WTC11 (cell line): ENCODE measurements at regions not wholly inside any gene's neighbourhood (a gene's known extent, or its start where the extent isn't known, plus 50 kb on each side); places are given as distances from the start of the nearest gene placed in this dataset.

ENCODE experiments used
- ATAC-seq: fragments of 200-7000 bp; cut with Tn5 transposase; 2 replicates; pipeline ENCODE4 v1.10.0; 2021; ENCODE audit warnings: mild to moderate bottlenecking, moderate library complexity
- CTCF ChIA-PET: fragments of 300-600 bp; sonication (Branson Sonifier 250); formaldehyde crosslinking; loops from one replicate; lab custom pipeline; 2021; ENCODE audit warnings: antibody characterized with exemption; lab: Charles Lee
- POLR2A ChIA-PET: fragments of 350-600 bp; sonication (Branson Sonifier 250); formaldehyde crosslinking; loops from one replicate; lab custom pipeline; 2021; ENCODE audit warnings: antibody characterized with exemption; lab: Charles Lee
- DNase-seq: peaks from one replicate; pipeline ENCODE4 v3.0.0; 2021; ENCODE audit warnings: low spot score
- H3K27ac Mint-ChIP-seq: 2 replicates; pipeline ENCODE4 v1.8.0; 2021; ENCODE audit warnings: mixed read lengths
- H3K27me3 Mint-ChIP-seq: 2 replicates; pipeline ENCODE4 v1.8.0; 2021; ENCODE audit warnings: low read depth, mild to moderate bottlenecking, moderate library complexity, mixed read lengths
- H3K36me3 Mint-ChIP-seq: 2 replicates; pipeline ENCODE4 v1.8.0; 2021; ENCODE audit warnings: mixed read lengths
- H3K4me1 Mint-ChIP-seq: 2 replicates; pipeline ENCODE4 v1.8.0; 2022; ENCODE audit warnings: mixed read lengths
- H3K4me3 Mint-ChIP-seq: 2 replicates; pipeline ENCODE4 v1.8.0; 2021; ENCODE audit warnings: mild to moderate bottlenecking, moderate library complexity, mixed read lengths
- H3K9me3 Mint-ChIP-seq: 2 replicates; pipeline ENCODE4 v1.8.0; 2021; ENCODE audit warnings: mixed read lengths
- ATF1 ChIP-seq: sonication (generic); formaldehyde crosslinking; IDR thresholded peaks from 2 replicates; pipeline ENCODE4 v1.8.1; 2023; ENCODE audit warnings: mild to moderate bottlenecking, moderate library complexity, missing genetic modification reagents
- CDX4 ChIP-seq: fragments of 250-450 bp; sonication (Bioruptor Pico); IDR thresholded peaks from 2 replicates; pipeline ENCODE4 v1.9.0; 2021; ENCODE audit warnings: moderate library complexity, mild to moderate bottlenecking, inconsistent platforms, borderline replicate concordance
- CREB1 ChIP-seq: sonication (generic); formaldehyde crosslinking; IDR thresholded peaks from 2 replicates; pipeline ENCODE4 v1.8.0; 2023; ENCODE audit warnings: mild to moderate bottlenecking, missing genetic modification reagents
- CREM ChIP-seq: sonication (generic); formaldehyde crosslinking; IDR thresholded peaks from 2 replicates; pipeline ENCODE4 v1.8.1; 2022; ENCODE audit warnings: mild to moderate bottlenecking, missing genetic modification reagents, moderate library complexity
- ETV6 ChIP-seq: sonication (generic); formaldehyde crosslinking; IDR thresholded peaks from 2 replicates; pipeline ENCODE4 v1.8.1; 2022; ENCODE audit warnings: mild to moderate bottlenecking, missing genetic modification reagents
- FOXP1 ChIP-seq: sonication (generic); formaldehyde crosslinking; IDR thresholded peaks from 2 replicates; pipeline ENCODE4 v1.8.0; 2022; ENCODE audit warnings: missing genetic modification reagents, mild to moderate bottlenecking, moderate library complexity, borderline replicate concordance
- HMGA2 ChIP-seq: fragments of 250-450 bp; sonication (Bioruptor Pico); IDR thresholded peaks from 2 replicates; pipeline ENCODE4 v1.4.0; 2021; ENCODE audit warnings: mild to moderate bottlenecking, moderate library complexity
- JUN ChIP-seq: sonication (generic); formaldehyde crosslinking; IDR thresholded peaks from 2 replicates; pipeline ENCODE4 v1.8.0; 2023; ENCODE audit warnings: mild to moderate bottlenecking, missing genetic modification reagents
- KAT7 ChIP-seq: sonication (generic); formaldehyde crosslinking; IDR thresholded peaks from 2 replicates; pipeline ENCODE4 v1.8.1; 2023; ENCODE audit warnings: missing genetic modification reagents, mild to moderate bottlenecking, borderline replicate concordance
- MAX ChIP-seq: sonication (generic); formaldehyde crosslinking; IDR thresholded peaks from 2 replicates; pipeline ENCODE4 v1.8.0; 2022; ENCODE audit warnings: mild to moderate bottlenecking, missing genetic modification reagents
- NFATC4 ChIP-seq: fragments of 250-450 bp; sonication (Bioruptor Pico); IDR thresholded peaks from 2 replicates; pipeline ENCODE4 v1.9.0; 2021; ENCODE audit warnings: mild to moderate bottlenecking
- NR3C1 ChIP-seq: sonication (generic); formaldehyde crosslinking; conservative IDR thresholded peaks from 2 replicates; pipeline ENCODE4 v1.8.1; 2023; ENCODE audit warnings: low read depth, mild to moderate bottlenecking, missing genetic modification reagents
- SMAD3 ChIP-seq: sonication (generic); formaldehyde crosslinking; IDR thresholded peaks from 2 replicates; pipeline ENCODE4 v1.8.0; 2022; ENCODE audit warnings: missing genetic modification reagents, mild to moderate bottlenecking, borderline replicate concordance
- SMAD4 ChIP-seq: sonication (generic); formaldehyde crosslinking; IDR thresholded peaks from 2 replicates; pipeline ENCODE4 v1.8.0; 2022; ENCODE audit warnings: mild to moderate bottlenecking, missing genetic modification reagents
- TEAD4 ChIP-seq: sonication (generic); formaldehyde crosslinking; IDR thresholded peaks from 2 replicates; pipeline ENCODE4 v1.8.0; 2022; ENCODE audit warnings: mild to moderate bottlenecking, missing genetic modification reagents
- ZNF121 ChIP-seq: sonication (generic); formaldehyde crosslinking; IDR thresholded peaks from 2 replicates; pipeline ENCODE4 v1.8.0; 2023; ENCODE audit warnings: missing genetic modification reagents
- ZNF317 ChIP-seq: sonication (generic); formaldehyde crosslinking; IDR thresholded peaks from 2 replicates; pipeline ENCODE4 v1.8.1; 2023; ENCODE audit warnings: low read depth, mild to moderate bottlenecking, moderate library complexity, missing genetic modification reagents, borderline replicate concordance
- ZNF512 ChIP-seq: sonication (generic); formaldehyde crosslinking; IDR thresholded peaks from 2 replicates; pipeline ENCODE4 v1.8.1; 2022; ENCODE audit warnings: missing genetic modification reagents, borderline replicate concordance
- ZNF671 ChIP-seq: fragments of 250-450 bp; sonication (Bioruptor Pico); IDR thresholded peaks from 2 replicates; pipeline ENCODE4 v1.8.0; 2021; ENCODE audit warnings: mild to moderate bottlenecking
- TF ChIP-seq, protein P1 (sequence below): sonication (generic); formaldehyde crosslinking; IDR thresholded peaks from 2 replicates; pipeline ENCODE4 v1.8.1; 2023; ENCODE audit warnings: mild to moderate bottlenecking, missing genetic modification reagents
- TF ChIP-seq, protein P2 (sequence below): fragments of 250-450 bp; sonication (Bioruptor Pico); IDR thresholded peaks from 2 replicates; pipeline ENCODE4 v2.1.2; 2022; ENCODE audit warnings: mild to moderate bottlenecking, moderate library complexity
- TF ChIP-seq, protein P3 (sequence below): fragments of 250-450 bp; sonication (Bioruptor Pico); conservative IDR thresholded peaks from 2 replicates; pipeline ENCODE4 v1.9.0; 2021; ENCODE audit warnings: mild to moderate bottlenecking
- TF ChIP-seq, protein P4 (sequence below): sonication (generic); formaldehyde crosslinking; IDR thresholded peaks from 2 replicates; pipeline ENCODE4 v1.8.1; 2023; ENCODE audit warnings: mild to moderate bottlenecking, missing genetic modification reagents, moderate library complexity
- TF ChIP-seq, protein P5 (sequence below): fragments of 250-450 bp; sonication (Bioruptor Pico); IDR thresholded peaks from 2 replicates; pipeline ENCODE4 v1.9.0; 2021; ENCODE audit warnings: mild to moderate bottlenecking

- TF ChIP-seq, protein P1, sequence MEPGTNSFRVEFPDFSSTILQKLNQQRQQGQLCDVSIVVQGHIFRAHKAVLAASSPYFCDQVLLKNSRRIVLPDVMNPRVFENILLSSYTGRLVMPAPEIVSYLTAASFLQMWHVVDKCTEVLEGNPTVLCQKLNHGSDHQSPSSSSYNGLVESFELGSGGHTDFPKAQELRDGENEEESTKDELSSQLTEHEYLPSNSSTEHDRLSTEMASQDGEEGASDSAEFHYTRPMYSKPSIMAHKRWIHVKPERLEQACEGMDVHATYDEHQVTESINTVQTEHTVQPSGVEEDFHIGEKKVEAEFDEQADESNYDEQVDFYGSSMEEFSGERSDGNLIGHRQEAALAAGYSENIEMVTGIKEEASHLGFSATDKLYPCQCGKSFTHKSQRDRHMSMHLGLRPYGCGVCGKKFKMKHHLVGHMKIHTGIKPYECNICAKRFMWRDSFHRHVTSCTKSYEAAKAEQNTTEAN (CRISPR knock-in tag) = no peak
- TF ChIP-seq, protein P2, sequence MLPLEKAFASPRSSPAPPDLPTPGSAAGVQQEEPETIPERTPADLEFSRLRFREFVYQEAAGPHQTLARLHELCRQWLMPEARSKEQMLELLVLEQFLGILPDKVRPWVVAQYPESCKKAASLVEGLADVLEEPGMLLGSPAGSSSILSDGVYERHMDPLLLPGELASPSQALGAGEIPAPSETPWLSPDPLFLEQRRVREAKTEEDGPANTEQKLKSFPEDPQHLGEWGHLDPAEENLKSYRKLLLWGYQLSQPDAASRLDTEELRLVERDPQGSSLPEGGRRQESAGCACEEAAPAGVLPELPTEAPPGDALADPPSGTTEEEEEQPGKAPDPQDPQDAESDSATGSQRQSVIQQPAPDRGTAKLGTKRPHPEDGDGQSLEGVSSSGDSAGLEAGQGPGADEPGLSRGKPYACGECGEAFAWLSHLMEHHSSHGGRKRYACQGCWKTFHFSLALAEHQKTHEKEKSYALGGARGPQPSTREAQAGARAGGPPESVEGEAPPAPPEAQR (CRISPR knock-in tag) = no peak
- no peak for TF ChIP-seq KAT7 (CRISPR knock-in tag)
- no peak for TF ChIP-seq ATF1 (CRISPR knock-in tag)
- no peak for TF ChIP-seq MAX (CRISPR knock-in tag)
- TF ChIP-seq, protein P3, sequence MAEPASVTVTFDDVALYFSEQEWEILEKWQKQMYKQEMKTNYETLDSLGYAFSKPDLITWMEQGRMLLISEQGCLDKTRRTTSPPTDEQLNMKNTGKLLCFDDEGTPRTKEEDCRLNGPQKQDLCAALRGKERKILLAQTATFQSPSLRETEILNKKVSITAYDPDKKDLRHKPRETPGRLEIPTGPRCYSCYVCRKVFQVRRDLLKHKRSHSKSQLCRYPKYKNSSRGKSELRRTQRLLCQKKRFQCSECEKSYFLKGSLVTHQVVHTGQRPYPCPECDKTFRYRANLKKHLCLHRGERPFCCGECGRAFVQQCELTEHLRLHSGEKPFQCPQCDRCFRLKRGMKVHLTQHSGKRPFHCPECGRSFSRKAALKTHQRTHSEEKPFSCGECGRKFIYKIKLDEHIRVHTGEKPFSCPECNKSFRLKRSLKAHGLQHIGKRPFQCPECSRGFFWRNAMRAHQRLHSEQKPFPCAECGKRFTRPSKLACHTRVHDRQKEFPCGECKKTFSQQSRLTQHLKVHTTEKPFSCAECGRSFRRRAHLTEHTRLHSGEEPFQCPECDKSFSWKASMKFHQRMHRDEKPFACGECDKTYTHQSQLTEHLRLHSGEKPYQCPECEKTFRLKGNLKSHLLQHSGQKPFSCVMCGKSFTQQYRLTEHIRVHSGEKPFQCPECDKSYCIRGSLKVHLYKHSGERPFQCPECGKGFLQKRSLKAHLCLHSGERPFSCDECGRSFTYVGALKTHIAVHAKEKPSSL (CRISPR knock-in tag) = no peak
- no peak for TF ChIP-seq HMGA2
- no peak for TF ChIP-seq ETV6
- TF ChIP-seq ZNF671 = no peak
- TF ChIP-seq ZNF512 (CRISPR knock-in tag) = no peak
- no peak for TF ChIP-seq FOXP1
These were observed 145.6 kb upstream of the ABI3BP start (continued) for GRCh38 chr3:101138817-101139216.

GRCh38 chr3:101134331-101134730 lies 141.1 kb upstream of the ABI3BP start:
- Mint-ChIP-seq H3K4me1 (peaks cover 7% of the 10 kb centered on the region), H3K36me3 (no peaks in the 10 kb centered on the region), H3K27me3 (no peaks in the 10 kb centered on the region), H3K9me3 (peaks cover 16% of the 10 kb centered on the region), H3K27ac (no peak overlapping the region), H3K4me3 (no peak overlapping the region)
- TF ChIP-seq CREB1 = no peak
- TF ChIP-seq SMAD3 (CRISPR knock-in tag) = no peak
- no peak for TF ChIP-seq ZNF317 (CRISPR knock-in tag)
- TF ChIP-seq, protein P4, sequence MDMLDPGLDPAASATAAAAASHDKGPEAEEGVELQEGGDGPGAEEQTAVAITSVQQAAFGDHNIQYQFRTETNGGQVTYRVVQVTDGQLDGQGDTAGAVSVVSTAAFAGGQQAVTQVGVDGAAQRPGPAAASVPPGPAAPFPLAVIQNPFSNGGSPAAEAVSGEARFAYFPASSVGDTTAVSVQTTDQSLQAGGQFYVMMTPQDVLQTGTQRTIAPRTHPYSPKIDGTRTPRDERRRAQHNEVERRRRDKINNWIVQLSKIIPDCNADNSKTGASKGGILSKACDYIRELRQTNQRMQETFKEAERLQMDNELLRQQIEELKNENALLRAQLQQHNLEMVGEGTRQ (CRISPR knock-in tag) = no peak
- TF ChIP-seq NR3C1 (CRISPR knock-in tag) = no peak
- no peak for TF ChIP-seq TEAD4 (CRISPR knock-in tag)
- TF ChIP-seq NFATC4 (CRISPR knock-in tag) = no peak
- no peak for TF ChIP-seq ETV6
- TF ChIP-seq CREM (CRISPR knock-in tag) = no peak
- no peak for TF ChIP-seq SMAD4 (CRISPR knock-in tag)
- no peak for TF ChIP-seq CDX4 (CRISPR knock-in tag)
- TF ChIP-seq ZNF512 (CRISPR knock-in tag) = no peak
- TF ChIP-seq, protein P5, sequence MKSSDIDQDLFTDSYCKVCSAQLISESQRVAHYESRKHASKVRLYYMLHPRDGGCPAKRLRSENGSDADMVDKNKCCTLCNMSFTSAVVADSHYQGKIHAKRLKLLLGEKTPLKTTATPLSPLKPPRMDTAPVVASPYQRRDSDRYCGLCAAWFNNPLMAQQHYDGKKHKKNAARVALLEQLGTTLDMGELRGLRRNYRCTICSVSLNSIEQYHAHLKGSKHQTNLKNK = no peak
- TF ChIP-seq ZNF121 (CRISPR knock-in tag) = no peak
- TF ChIP-seq JUN = no peak
- ChIA-PET POLR2A (no interaction called here), CTCF (interaction anchor here (0.5 kb wide), 1 partner anchor 77 kb away, joined by 3 read pairs; no protein-coding TSS in a partner anchor)
- no peak for ATAC-seq
- no peak for DNase-seq
